Esophagus mucosa (tissue), 1 donor: ENCODE measurements at regions not wholly inside any gene's neighbourhood (a gene's known extent, or its start where the extent isn't known, plus 50 kb on each side); places are given as distances from the start of the nearest gene placed in this dataset.
"Not testable (repeated sequence)": the region's sequence is repeated elsewhere in the genome, so short reads cannot be mapped to it uniquely, and the experiment has no call there.

Experiments
- ATAC-seq: fragments of 200-7000 bp; cut with Tn5 transposase; one replicate; pipeline ENCODE4 v1.9.1; 2020
- donor health status: DM: yes; HTN: yes; CAD: no.

GRCh38 chr4:102397056-102397455, 51.8 kb upstream of the SLC39A8 start:
- ATAC-seq: not testable (repeated sequence)

- no peak for ATAC-seq
These were observed 53.7 kb upstream of the SLC39A8 start for GRCh38 chr4:102399021-102399420.

GRCh38 chr4:102400898-102401297, 55.6 kb upstream of the SLC39A8 start:
- no peak for ATAC-seq

GRCh38 chr4:102402223-102402622, 56.9 kb upstream of the SLC39A8 start:
- no peak for ATAC-seq

- no peak for ATAC-seq
These were observed 57.8 kb upstream of the SLC39A8 start for GRCh38 chr4:102403116-102403515.

GRCh38 chr4:102404431-102404969, 59.2 kb upstream of the SLC39A8 start:
- ATAC-seq: no peak

- peak; percentile 63 for ATAC-seq
These were observed 60.6 kb upstream of the SLC39A8 start for GRCh38 chr4:102405821-102406401.

- not testable (repeated sequence) for ATAC-seq
These were observed 65.6 kb upstream of the SLC39A8 start for GRCh38 chr4:102410884-102411283.

GRCh38 chr4:102411408-102411807, 66.1 kb upstream of the SLC39A8 start:
- ATAC-seq: no peak

- no peak for ATAC-seq
These were observed 71.5 kb upstream of the SLC39A8 start for GRCh38 chr4:102416765-102417164.

- ATAC-seq: peak; percentile 52
These were observed 75.5 kb upstream of the SLC39A8 start for GRCh38 chr4:102420563-102421398.

GRCh38 chr4:102422843-102423242, 77.6 kb upstream of the SLC39A8 start:
- ATAC-seq: no peak

- ATAC-seq: no peak
These were observed 77.8 kb upstream of the NFKB1 start for GRCh38 chr4:102423375-102423774.

GRCh38 chr4:102427371-102427998, 73.7 kb upstream of the NFKB1 start:
- no peak for ATAC-seq

- ATAC-seq: no peak
These were observed 73.0 kb upstream of the NFKB1 start for GRCh38 chr4:102428122-102428521.

- ATAC-seq: peak; percentile 82
These were observed 71.6 kb upstream of the NFKB1 start for GRCh38 chr4:102429553-102429952.

- no peak for ATAC-seq
These were observed 70.7 kb upstream of the NFKB1 start for GRCh38 chr4:102430461-102430910.

GRCh38 chr4:102431608-102431961, 69.6 kb upstream of the NFKB1 start:
- ATAC-seq: no peak

- no peak for ATAC-seq
These were observed 64.0 kb upstream of the NFKB1 start for GRCh38 chr4:102437111-102437510.

GRCh38 chr4:102438396-102439235, 62.5 kb upstream of the NFKB1 start:
- no peak for ATAC-seq

GRCh38 chr4:102439236-102439614, 61.9 kb upstream of the NFKB1 start:
- ATAC-seq: peak; percentile 76

GRCh38 chr4:102439812-102440211, 61.3 kb upstream of the NFKB1 start:
- ATAC-seq: no peak

- ATAC-seq: no peak
These were observed 60.7 kb upstream of the NFKB1 start for GRCh38 chr4:102440498-102440897.
